ENCODE measurements at regions not wholly inside any gene's neighbourhood (a gene's known extent, or its start where the extent isn't known, plus 50 kb on each side); places are given as distances from the start of the nearest gene placed in this dataset.

DNA sequence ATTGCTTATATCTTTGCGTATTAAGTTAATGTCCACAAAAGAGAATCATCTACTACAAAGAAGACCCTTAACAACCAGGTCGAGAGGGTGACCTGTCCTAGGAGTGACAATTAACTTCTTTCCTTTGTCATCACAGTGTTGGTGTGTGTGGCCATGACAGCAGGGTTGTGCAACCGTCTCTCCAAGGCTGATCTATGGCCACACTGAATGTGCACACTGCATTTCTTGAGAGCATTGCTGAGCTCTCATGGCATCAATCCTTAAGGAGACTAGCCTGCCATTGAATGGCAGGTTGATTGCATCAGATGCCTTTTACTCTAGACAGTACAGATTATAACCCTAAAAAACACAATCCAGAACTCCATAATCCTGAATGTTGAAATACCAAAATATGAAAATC is 86.5 kb upstream of the OLFM3 start:
- no peak overlapping the region for H3K27ac ChIP-seq

DNA sequence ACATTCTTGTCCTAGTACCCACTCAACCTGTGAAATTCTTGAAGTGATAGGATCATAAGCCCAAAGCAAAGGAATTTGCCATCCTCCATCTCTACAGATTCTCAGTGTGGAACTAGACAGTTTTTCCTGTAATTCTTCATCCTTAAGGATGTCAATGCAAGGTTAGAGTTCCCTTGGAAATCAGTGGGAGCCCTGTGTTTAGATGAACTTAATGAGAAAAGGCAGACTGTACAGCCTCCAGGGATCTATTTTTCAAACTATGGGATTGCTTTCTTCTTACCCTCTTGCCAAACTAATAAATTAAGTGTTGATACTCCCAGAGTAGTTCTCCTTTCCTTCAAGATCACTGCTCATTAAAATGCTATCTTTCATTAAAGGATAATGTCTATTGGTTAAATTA is 78.1 kb upstream of the OLFM3 start:
- TF ChIP-seq, protein P1, sequence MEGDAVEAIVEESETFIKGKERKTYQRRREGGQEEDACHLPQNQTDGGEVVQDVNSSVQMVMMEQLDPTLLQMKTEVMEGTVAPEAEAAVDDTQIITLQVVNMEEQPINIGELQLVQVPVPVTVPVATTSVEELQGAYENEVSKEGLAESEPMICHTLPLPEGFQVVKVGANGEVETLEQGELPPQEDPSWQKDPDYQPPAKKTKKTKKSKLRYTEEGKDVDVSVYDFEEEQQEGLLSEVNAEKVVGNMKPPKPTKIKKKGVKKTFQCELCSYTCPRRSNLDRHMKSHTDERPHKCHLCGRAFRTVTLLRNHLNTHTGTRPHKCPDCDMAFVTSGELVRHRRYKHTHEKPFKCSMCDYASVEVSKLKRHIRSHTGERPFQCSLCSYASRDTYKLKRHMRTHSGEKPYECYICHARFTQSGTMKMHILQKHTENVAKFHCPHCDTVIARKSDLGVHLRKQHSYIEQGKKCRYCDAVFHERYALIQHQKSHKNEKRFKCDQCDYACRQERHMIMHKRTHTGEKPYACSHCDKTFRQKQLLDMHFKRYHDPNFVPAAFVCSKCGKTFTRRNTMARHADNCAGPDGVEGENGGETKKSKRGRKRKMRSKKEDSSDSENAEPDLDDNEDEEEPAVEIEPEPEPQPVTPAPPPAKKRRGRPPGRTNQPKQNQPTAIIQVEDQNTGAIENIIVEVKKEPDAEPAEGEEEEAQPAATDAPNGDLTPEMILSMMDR (conservative IDR thresholded peaks at IDR 0.05), result no peak
- H3K27ac ChIP-seq, result no peak overlapping the region

More for the DNA sequence above, 86.5 kb upstream of the OLFM3 start:
- TF ChIP-seq, protein P1 (conservative IDR thresholded peaks at IDR 0.05), result no peak

DNA sequence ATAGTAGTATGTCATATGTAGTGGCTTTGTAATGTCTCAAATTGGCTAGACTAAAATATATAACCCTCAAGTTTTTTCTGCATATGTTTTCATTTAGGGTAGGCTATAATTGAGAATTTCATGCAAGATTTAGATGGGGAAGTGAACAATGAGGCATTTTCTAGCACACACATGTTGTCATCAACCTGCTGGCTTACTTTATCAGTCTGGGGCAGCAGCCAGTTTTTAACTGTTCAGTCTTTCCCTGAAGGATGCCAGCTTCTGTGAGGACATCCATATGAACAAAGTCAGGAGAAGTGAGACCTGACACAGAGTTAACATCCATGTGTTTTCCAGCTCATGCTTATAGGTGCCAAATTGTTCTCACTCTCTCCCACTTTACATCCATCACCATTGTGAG is 74.7 kb upstream of the OLFM3 start:
- no peak overlapping the region for H3K27ac ChIP-seq
- TF ChIP-seq, protein P1 (conservative IDR thresholded peaks at IDR 0.05), result no peak

DNA sequence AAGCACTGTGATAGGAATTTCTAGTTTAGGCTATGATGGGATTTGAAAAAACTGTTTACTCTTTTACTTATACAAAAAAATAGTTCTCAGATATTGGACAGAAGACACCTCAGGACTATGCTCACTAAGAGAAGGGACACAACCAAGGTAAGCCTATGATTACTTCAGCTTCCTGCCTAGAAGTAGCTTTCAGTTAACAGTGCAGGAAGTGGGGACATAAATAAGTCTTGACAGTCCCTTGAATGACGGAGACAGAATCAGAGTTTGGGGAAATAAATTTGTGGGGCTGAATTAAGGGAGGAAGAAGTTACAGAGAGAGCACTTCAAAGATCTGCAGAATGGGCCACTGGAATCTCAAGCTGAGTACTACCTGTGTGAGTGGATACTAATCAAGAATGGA is 53.8 kb upstream of the OLFM3 start:
- TF ChIP-seq, protein P1 (conservative IDR thresholded peaks at IDR 0.05), result no peak
- no peak overlapping the region for H3K27ac ChIP-seq

DNA sequence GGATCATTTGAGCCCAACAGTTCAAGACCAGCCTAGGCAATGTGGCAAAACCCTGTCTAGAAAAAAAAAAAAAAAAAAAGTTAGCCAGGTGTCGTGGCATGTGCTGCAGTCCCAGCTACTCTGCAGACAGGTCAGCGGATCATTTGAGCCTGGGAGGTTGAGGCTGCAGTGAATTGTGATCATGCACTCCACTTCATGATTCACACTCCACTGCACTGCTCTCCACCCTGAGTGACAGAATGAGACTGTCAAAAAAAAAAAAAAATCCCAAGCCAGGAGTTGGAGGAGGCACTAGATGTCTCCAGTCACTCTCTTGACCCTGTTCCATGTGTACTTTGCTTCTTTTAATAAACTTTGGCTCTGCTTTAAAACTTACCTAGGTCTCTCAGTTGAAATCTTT is 51.0 kb upstream of the OLFM3 start:
- TF ChIP-seq, protein P1 (conservative IDR thresholded peaks at IDR 0.05), result no peak
- H3K27ac ChIP-seq, result no peak overlapping the region
